ENCODE measurements at regions not wholly inside any gene's neighbourhood (a gene's known extent, or its start where the extent isn't known, plus 50 kb on each side); places are given as distances from the start of the nearest gene placed in this dataset.

DNA sequence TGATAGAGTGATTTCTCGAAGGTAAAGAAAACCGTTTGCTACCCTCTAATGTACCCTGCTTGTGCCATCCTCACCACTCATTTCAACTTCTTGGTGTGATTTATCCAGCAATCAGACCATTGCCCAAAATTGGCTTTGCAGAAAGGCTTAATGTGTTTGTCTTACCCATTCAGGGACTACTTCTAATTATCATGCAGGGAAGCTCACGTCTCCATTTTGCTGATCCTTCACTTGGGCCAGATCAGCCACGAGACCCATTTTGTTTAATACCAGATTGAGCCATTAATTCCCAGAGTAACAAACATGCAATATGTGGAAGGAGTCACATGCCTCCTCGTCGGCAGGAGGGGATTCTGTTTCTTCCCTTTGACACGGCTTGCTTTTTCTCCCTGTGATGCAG lies 51.1 kb upstream of the CRY1 start:
- no peaks in the 10 kb centered on the region for H3K27me3 ChIP-seq (replicated peaks in 2 of 5; ENCODE audit: control insufficient read depth in 4 of 5, insufficient read depth in 5 of 5, low read length in 4 of 5)
- no peak for DNase-seq
- peaks cover 0 to 3% (median 0%) of the 10 kb centered on the region in 4 experiments for H3K4me1 ChIP-seq (ENCODE audit: control extremely low read depth in 1 of 4, control insufficient read depth in 4 of 4, insufficient read depth in 4 of 4, low read length in 3 of 4)
- no peaks in the 10 kb centered on the region for H3K36me3 ChIP-seq (ENCODE audit: control insufficient read depth in 4 of 4, insufficient read depth in 4 of 4, low read length in 3 of 4)
- H3K27ac ChIP-seq (ENCODE audit: insufficient read depth in 1 of 2, low read depth in 1 of 2, low read length in 2 of 2, poor library complexity in 1 of 2, severe bottlenecking in 2 of 2) = no peak overlapping the region
- ChIA-PET CTCF (interaction anchor here (1.5 to 6.1 kb wide), 2 partner anchors 10 to 12 kb away, joined by 6 to 32 read pairs; no protein-coding TSS in a partner anchor), POLR2A (no interaction called here)
- H3K4me3 ChIP-seq (ENCODE audit: control insufficient read depth in 1 of 7, extremely low read depth in 1 of 7, insufficient read depth in 4 of 7, low read depth in 2 of 7, low read length in 6 of 7) = no peak overlapping the region
- WGBS (ENCODE audit: insufficient coverage) = 98% methylated on average over 7 of the region's 7 CpGs
- H3K9me3 ChIP-seq (ENCODE audit: control extremely low read depth in 1 of 5, control insufficient read depth in 4 of 5, insufficient read depth in 2 of 5, low read depth in 1 of 5, low read length in 4 of 5) = no peaks in the 10 kb centered on the region

- ChIA-PET CTCF (interaction anchor here (0.6 to 6.1 kb wide), 2 partner anchors 13 to 830 kb away, joined by 3 to 32 read pairs; no protein-coding TSS in a partner anchor), POLR2A (no interaction called here)
- no peaks in the 10 kb centered on the region for H3K36me3 ChIP-seq (ENCODE audit: control insufficient read depth in 4 of 4, insufficient read depth in 4 of 4, low read length in 3 of 4)
- 100% methylated on average over 1 of the region's 2 CpGs for WGBS (ENCODE audit: insufficient coverage)
- H3K9me3 ChIP-seq (ENCODE audit: control extremely low read depth in 1 of 5, control insufficient read depth in 4 of 5, insufficient read depth in 2 of 5, low read depth in 1 of 5, low read length in 4 of 5) = no peaks in the 10 kb centered on the region
- DNase-seq = no peak
- no peaks in the 10 kb centered on the region for H3K27me3 ChIP-seq (replicated peaks in 2 of 5; ENCODE audit: control insufficient read depth in 4 of 5, insufficient read depth in 5 of 5, low read length in 4 of 5)
- H3K4me1 ChIP-seq (ENCODE audit: control extremely low read depth in 1 of 4, control insufficient read depth in 4 of 4, insufficient read depth in 4 of 4, low read length in 3 of 4) = no peaks in the 10 kb centered on the region
- no peak overlapping the region for H3K4me3 ChIP-seq (ENCODE audit: control insufficient read depth in 1 of 7, extremely low read depth in 1 of 7, insufficient read depth in 4 of 7, low read depth in 2 of 7, low read length in 6 of 7)
- H3K27ac ChIP-seq (ENCODE audit: insufficient read depth in 1 of 2, low read depth in 1 of 2, low read length in 2 of 2, poor library complexity in 1 of 2, severe bottlenecking in 2 of 2) = no peak overlapping the region
Observed at GRCh38 chr12:107144990-107145389, 51.6 kb upstream of the CRY1 start.

- H3K4me1 ChIP-seq (ENCODE audit: control extremely low read depth in 1 of 4, control insufficient read depth in 4 of 4, insufficient read depth in 4 of 4, low read length in 3 of 4) = no peaks in the 10 kb centered on the region
- H3K4me3 ChIP-seq (ENCODE audit: control insufficient read depth in 1 of 7, extremely low read depth in 1 of 7, insufficient read depth in 4 of 7, low read depth in 2 of 7, low read length in 6 of 7) = no peak overlapping the region
- 76% methylated on average over 4 of the region's 6 CpGs for WGBS (ENCODE audit: insufficient coverage)
- DNase-seq = no peak
- H3K27ac ChIP-seq (ENCODE audit: insufficient read depth in 1 of 2, low read depth in 1 of 2, low read length in 2 of 2, poor library complexity in 1 of 2, severe bottlenecking in 2 of 2) = no peak overlapping the region
- H3K36me3 ChIP-seq (ENCODE audit: control insufficient read depth in 4 of 4, insufficient read depth in 4 of 4, low read length in 3 of 4) = no peaks in the 10 kb centered on the region
- no peaks in the 10 kb centered on the region for H3K9me3 ChIP-seq (ENCODE audit: control extremely low read depth in 1 of 5, control insufficient read depth in 4 of 5, insufficient read depth in 2 of 5, low read depth in 1 of 5, low read length in 4 of 5)
- ChIA-PET CTCF (interaction anchor here (0.6 to 6.1 kb wide), 2 partner anchors 13 to 830 kb away, joined by 3 to 32 read pairs; no protein-coding TSS in a partner anchor), POLR2A (no interaction called here)
- no peaks in the 10 kb centered on the region for H3K27me3 ChIP-seq (replicated peaks in 2 of 5; ENCODE audit: control insufficient read depth in 4 of 5, insufficient read depth in 5 of 5, low read length in 4 of 5)
Observed at GRCh38 chr12:107145397-107145796, 52.0 kb upstream of the CRY1 start.

DNA sequence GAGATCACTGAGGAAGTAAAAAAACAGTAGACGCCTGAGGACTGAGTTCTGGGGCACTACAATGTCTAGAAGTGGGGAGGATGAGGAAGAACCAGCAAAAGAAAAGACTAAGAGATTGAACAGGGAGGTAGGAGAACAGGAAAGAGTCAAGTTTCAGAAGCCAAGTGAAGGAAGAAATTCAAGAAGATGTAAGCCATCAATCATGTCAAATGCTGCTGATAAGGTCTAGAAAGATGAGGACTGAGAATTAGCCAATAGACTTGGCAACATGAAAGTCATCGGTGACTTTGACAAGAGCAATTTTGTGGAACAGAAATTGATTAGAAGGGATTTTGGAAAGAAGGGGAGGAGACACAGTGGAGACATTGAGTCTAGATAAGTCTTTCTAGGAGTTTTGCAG lies 54.8 kb upstream of the CRY1 start:
- Histone ChIP-seq H3K36me3 (ENCODE audit: control insufficient read depth in 4 of 4, insufficient read depth in 4 of 4, low read length in 3 of 4) (no peaks in the 10 kb centered on the region), H3K27me3 (replicated peaks in 2 of 5; ENCODE audit: control insufficient read depth in 4 of 5, insufficient read depth in 5 of 5, low read length in 4 of 5) (no peaks in the 10 kb centered on the region), H3K9me3 (ENCODE audit: control extremely low read depth in 1 of 5, control insufficient read depth in 4 of 5, insufficient read depth in 2 of 5, low read depth in 1 of 5, low read length in 4 of 5) (peaks cover 0 to 2% (median 0%) of the 10 kb centered on the region in 5 experiments), H3K4me1 (ENCODE audit: control extremely low read depth in 1 of 4, control insufficient read depth in 4 of 4, insufficient read depth in 4 of 4, low read length in 3 of 4) (no peaks in the 10 kb centered on the region), H3K4me3 (ENCODE audit: control insufficient read depth in 1 of 7, extremely low read depth in 1 of 7, insufficient read depth in 4 of 7, low read depth in 2 of 7, low read length in 6 of 7) (no peak overlapping the region), H3K27ac (ENCODE audit: insufficient read depth in 1 of 2, low read depth in 1 of 2, low read length in 2 of 2, poor library complexity in 1 of 2, severe bottlenecking in 2 of 2) (no peak overlapping the region)
- no peak for DNase-seq
- ChIA-PET CTCF (no interaction called here), POLR2A (no interaction called here)
- 100% methylated on average over 2 of the region's 2 CpGs for WGBS (ENCODE audit: insufficient coverage)

GRCh38 chr12:107152315-107152714 lies 59.0 kb upstream of the CRY1 start:
- peaks cover 0 to 3% (median 0%) of the 10 kb centered on the region in 5 experiments for H3K9me3 ChIP-seq (ENCODE audit: control extremely low read depth in 1 of 5, control insufficient read depth in 4 of 5, insufficient read depth in 2 of 5, low read depth in 1 of 5, low read length in 4 of 5)
- POLR2A ChIA-PET = no interaction called here
- H3K36me3 ChIP-seq (ENCODE audit: control insufficient read depth in 4 of 4, insufficient read depth in 4 of 4, low read length in 3 of 4) = no peaks in the 10 kb centered on the region
- no peaks in the 10 kb centered on the region for H3K27me3 ChIP-seq (replicated peaks in 2 of 5; ENCODE audit: control insufficient read depth in 4 of 5, insufficient read depth in 5 of 5, low read length in 4 of 5)
- no peaks in the 10 kb centered on the region for H3K4me1 ChIP-seq (ENCODE audit: control extremely low read depth in 1 of 4, control insufficient read depth in 4 of 4, insufficient read depth in 4 of 4, low read length in 3 of 4)
- CTCF ChIA-PET = interaction anchor here (1.1 to 1.4 kb wide), 2 partner anchors 16 to 454 kb away, joined by 3 read pairs; no protein-coding TSS in a partner anchor
- no peak for DNase-seq
- no peak overlapping the region for H3K27ac ChIP-seq (ENCODE audit: insufficient read depth in 1 of 2, low read depth in 1 of 2, low read length in 2 of 2, poor library complexity in 1 of 2, severe bottlenecking in 2 of 2)
- H3K4me3 ChIP-seq (ENCODE audit: control insufficient read depth in 1 of 7, extremely low read depth in 1 of 7, insufficient read depth in 4 of 7, low read depth in 2 of 7, low read length in 6 of 7) = no peak overlapping the region
- WGBS (ENCODE audit: insufficient coverage) = no CpG with 5 or more reads among the region's 3 CpGs

- CTCF ChIA-PET = interaction anchor here (1.5 kb wide), 1 partner anchor 27 kb away, joined by 6 read pairs; no protein-coding TSS in a partner anchor
- H3K9me3 ChIP-seq (ENCODE audit: control extremely low read depth in 1 of 5, control insufficient read depth in 4 of 5, insufficient read depth in 2 of 5, low read depth in 1 of 5, low read length in 4 of 5) = no peaks in the 10 kb centered on the region
- POLR2A ChIA-PET = no interaction called here
Observed at GRCh38 chr12:107159384-107159900, 66.1 kb upstream of the CRY1 start.

DNA sequence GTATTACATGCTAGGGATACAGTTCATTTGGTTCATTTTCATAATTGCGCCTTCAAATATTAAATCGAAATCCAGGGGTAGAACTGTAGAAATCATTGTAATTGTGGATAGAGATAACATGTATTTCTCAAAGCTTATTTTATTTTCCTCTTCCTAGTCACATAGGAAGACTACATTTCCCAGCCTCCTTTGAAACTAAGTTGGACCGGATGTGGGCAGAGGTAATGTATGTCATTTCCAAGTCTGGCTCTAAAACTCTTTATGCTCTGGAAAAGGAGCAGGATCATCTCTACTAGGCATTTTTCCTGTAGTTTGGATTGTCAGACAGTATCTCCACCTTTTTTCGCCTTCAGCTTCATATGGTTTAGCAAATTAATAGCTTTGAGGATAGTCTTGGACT lies 70.1 kb upstream of the CRY1 start:
- Histone ChIP-seq H3K36me3 (ENCODE audit: control insufficient read depth in 4 of 4, insufficient read depth in 4 of 4, low read length in 3 of 4) (no peaks in the 10 kb centered on the region), H3K4me1 (ENCODE audit: control extremely low read depth in 1 of 4, control insufficient read depth in 4 of 4, insufficient read depth in 4 of 4, low read length in 3 of 4) (no peaks in the 10 kb centered on the region), H3K9me3 (ENCODE audit: control extremely low read depth in 1 of 5, control insufficient read depth in 4 of 5, insufficient read depth in 2 of 5, low read depth in 1 of 5, low read length in 4 of 5) (no peaks in the 10 kb centered on the region), H3K4me3 (ENCODE audit: control insufficient read depth in 1 of 7, extremely low read depth in 1 of 7, insufficient read depth in 4 of 7, low read depth in 2 of 7, low read length in 6 of 7) (no peak overlapping the region), H3K27me3 (replicated peaks in 2 of 5; ENCODE audit: control insufficient read depth in 4 of 5, insufficient read depth in 5 of 5, low read length in 4 of 5) (peaks cover 0 to 7% (median 0%) of the 10 kb centered on the region in 5 experiments), H3K27ac (ENCODE audit: insufficient read depth in 1 of 2, low read depth in 1 of 2, low read length in 2 of 2, poor library complexity in 1 of 2, severe bottlenecking in 2 of 2) (no peak overlapping the region)
- CTCF ChIA-PET = no interaction called here
- WGBS (ENCODE audit: insufficient coverage) = no CpG with 5 or more reads among the region's 4 CpGs
- DNase-seq = no peak
- POLR2A ChIA-PET = no interaction called here

More at GRCh38 chr12:107159384-107159900, 66.1 kb upstream of the CRY1 start:
- Histone ChIP-seq H3K27ac (ENCODE audit: insufficient read depth in 1 of 2, low read depth in 1 of 2, low read length in 2 of 2, poor library complexity in 1 of 2, severe bottlenecking in 2 of 2) (no peak overlapping the region), H3K36me3 (ENCODE audit: control insufficient read depth in 4 of 4, insufficient read depth in 4 of 4, low read length in 3 of 4) (no peaks in the 10 kb centered on the region), H3K27me3 (replicated peaks in 2 of 5; ENCODE audit: control insufficient read depth in 4 of 5, insufficient read depth in 5 of 5, low read length in 4 of 5) (peaks cover 0 to 6% (median 0%) of the 10 kb centered on the region in 5 experiments), H3K4me3 (ENCODE audit: control insufficient read depth in 1 of 7, extremely low read depth in 1 of 7, insufficient read depth in 4 of 7, low read depth in 2 of 7, low read length in 6 of 7) (no peak overlapping the region), H3K4me1 (ENCODE audit: control extremely low read depth in 1 of 4, control insufficient read depth in 4 of 4, insufficient read depth in 4 of 4, low read length in 3 of 4) (no peaks in the 10 kb centered on the region)
- DNase-seq = no peak
- WGBS (ENCODE audit: insufficient coverage) = no CpG with 5 or more reads among the region's 2 CpGs

All from common myeloid progenitor, CD34-positive (primary cell).